Stimulated activated CD8-positive, alpha-beta memory T cell treated with anti-CD3 and anti-CD28 coated beads, Interleukin-12 subunit alpha, Interleukin-12 subunit beta, amount 100 ng/mL, for 4 hours (primary cell): ENCODE measurements at regions not wholly inside any gene's neighbourhood (a gene's known extent, or its start where the extent isn't known, plus 50 kb on each side); places are given as distances from the start of the nearest gene placed in this dataset.

Experiments used
- DNase-seq: peaks from one replicate; pipeline ENCODE4 v3.0.0-alpha.2; 2020; ENCODE audit warnings: low read depth

DNA sequence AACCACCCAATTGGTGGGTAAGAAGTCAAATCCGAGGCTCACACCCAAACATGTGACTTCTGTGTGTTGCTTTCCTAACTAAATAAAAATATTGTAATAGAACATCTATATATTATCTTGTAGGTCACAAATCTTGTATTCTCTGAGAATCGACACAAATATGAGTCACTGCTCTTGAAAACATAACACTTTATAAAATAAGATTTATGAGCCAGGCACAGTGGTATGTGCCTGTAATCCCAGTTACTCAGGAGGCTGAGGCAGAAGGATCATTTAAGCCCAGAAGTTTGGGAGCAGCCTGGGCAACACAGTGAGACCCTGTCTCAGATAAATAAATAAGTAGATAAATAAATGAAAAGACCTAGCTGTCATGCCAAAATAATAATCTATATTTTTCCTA is 624.1 kb downstream of the ANXA1 start:
- DNase-seq: no peak

DNA sequence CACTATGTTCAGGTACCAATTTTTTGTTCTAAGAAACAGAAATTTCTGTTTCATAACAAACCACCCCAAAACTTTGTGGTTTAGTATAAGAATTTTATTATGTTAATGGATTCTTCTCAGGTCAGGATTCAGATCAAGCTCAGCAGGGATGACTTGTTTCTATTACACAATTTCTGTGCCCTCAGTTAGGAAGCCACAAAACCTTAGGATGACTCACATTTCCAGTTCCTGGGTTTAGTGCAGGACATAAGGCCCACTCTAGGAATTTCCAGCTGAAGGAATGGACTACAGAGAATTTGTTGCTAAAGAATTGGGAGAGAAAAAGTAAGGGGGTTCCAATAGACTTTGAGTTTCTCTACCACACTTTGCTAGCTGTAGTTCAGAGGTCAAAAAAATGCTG is 629.3 kb downstream of the ANXA1 start:
- DNase-seq: no peak

DNA sequence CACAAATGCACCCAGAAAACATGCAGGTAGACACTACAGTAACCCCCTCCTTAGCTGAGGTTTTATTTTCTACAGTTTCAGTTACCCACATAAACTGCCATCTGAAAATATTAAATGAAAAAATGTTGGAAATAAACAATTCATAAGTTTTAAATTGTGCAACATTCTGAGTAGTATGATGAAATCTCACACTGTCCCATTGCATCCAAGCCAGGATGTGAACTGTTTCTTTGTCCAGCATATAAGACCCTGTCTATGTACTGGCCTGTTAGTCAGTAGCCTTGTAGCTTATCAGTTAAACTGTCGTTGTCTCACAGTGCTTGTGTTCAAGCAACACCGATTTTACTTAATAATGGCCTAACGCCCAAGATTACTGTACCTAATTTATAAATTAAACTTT is 630.5 kb downstream of the ANXA1 start:
- no peak for DNase-seq

DNA sequence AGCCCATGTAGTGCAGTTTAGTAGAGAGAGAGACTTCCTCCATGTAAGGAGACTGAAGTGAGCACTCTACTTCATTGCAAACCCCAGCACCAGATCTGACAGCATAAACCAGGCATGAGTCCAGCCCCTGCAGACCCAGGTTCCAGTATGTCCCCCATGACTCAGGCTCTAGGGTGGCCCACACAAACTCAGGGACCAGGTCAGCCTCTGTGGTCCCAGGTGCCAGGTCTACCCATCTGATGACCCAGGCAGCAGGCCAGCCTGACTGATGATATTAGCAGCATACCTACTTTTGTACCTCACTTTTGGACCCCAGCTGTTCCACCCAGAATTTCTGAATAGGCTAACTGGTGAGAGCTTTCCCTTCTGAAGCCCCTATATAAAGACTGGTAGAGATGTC is 647.8 kb downstream of the ANXA1 start:
- no peak for DNase-seq

DNA sequence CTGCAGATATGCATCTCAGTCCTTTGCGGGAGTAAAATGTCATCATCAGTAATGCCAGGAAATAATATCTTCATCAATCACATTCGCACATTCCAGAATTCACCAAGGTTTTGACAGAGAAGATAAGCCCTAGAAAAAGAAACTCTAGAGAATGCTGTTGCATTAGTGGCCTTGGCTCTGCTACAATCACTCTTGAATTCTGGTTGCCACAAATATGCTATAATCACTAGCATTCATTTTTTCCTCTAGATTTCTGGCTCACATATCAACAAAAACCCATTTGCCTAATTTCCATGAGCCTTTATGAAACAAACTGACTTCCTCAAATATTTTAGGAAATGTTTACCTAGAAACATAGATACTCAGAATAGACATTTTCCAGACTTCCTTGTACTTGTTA is 653.4 kb downstream of the ANXA1 start:
- DNase-seq: no peak

DNA sequence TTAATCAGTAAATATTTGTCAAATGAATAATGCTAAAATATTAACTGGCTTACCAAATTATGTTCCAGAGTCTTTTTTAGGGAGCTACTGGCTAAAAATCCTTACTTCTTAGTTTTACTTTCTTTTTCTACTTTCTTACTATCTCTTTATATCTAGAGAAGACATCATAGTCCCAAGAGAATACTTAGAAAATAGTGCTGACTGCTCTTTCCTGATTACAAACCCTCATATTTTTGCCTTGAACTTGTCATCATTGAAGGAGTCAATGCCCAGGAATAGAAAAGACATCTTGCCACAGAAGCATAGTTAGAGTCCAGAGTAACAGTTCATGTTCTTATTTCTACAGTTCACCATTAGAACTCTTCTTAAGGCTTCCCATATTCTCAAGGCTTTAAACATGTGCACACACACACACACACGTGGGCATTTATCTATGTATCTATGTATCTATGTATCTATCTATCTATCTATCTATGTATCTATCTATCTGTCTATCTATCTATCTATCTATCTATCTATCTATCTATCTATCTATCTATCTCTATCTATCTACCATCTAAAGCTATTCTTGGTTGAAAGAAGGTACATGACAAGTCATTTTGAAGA is 654.3 kb downstream of the ANXA1 start:
- no peak for DNase-seq

DNA sequence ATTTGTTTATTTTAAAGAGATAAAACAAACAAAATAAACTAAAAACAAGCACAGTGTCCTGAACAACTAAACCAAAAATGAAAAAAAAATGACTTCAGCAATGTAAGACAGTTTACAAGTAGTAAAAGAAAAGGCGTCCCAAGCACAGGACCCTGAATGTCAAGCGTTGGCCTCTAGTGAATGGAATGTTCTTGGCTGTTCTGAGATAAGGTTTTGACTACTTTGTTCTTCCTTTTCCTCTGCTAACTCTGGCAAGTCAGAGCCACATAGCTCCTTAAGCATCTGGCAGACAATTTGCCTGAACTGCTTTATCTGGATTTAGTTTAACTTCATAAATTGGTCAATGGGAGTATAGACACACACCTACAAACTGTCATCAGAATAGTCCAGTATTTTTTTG is 655.2 kb downstream of the ANXA1 start:
- no peak for DNase-seq

DNA sequence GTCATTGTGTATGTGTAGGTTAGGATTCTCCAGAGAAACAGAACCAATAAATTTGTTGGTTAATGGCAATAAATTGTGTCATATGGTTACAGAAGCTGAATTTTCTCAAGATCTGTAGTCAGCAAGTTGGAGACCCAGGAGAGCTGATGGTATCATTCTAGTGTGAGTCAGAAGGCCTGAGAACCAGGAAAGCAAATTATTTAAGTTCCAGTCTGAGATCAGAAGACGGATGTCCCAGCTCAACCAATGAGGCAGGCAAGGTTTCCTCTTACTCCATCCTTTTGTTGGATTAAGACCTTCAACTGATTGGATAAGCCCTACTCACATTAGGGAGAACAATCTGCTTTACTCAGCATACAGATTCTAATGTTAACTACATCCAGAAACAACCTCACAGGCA is 656.3 kb downstream of the ANXA1 start:
- no peak for DNase-seq

DNA sequence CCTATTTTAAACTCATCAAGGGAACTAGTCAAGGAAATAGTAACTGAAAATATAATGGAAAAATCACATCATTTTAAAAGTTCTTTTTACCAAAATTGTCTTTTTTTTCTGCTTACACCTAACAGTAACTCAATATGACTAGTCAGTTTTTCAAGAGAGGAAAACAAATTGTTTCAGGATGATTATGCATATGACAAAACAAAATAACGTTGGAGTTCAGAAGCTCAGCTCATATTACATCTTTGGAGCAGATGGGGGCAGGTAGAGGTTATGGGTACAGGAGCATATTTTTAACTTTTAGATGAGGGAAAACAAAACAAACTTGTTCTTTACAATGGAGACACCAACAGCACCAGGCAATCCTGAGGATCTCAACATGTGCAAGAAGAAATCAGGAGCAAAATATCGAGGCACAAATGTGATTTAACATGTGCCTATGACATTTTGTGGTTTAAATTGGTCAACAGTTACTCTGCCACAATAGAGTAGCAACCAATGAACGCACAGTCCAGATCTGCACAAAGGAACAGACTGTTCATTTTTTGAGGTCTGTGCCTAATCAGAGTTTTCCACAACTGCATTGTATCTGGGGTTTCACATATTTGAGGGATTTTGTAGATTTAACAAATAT is 659.0 kb downstream of the ANXA1 start:
- DNase-seq: no peak

DNA sequence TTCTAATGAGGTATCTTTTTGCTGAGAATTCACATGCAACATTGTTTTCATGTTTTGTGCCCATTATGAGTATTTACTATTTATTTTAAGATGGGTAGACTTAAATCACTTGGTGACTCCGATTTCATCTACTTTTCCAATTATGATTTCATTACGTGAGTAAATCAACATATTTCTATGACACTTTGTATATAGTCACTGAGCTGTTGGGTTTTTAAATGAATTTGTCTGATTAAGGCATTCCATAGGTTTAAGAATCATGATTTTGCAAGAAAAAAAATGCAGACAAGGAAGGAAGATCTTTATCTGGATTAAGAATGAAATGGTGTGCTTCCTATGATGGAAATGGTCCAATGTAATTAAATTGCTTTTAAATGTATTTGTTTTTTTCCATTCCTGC is 661.9 kb downstream of the ANXA1 start:
- no peak for DNase-seq

DNA sequence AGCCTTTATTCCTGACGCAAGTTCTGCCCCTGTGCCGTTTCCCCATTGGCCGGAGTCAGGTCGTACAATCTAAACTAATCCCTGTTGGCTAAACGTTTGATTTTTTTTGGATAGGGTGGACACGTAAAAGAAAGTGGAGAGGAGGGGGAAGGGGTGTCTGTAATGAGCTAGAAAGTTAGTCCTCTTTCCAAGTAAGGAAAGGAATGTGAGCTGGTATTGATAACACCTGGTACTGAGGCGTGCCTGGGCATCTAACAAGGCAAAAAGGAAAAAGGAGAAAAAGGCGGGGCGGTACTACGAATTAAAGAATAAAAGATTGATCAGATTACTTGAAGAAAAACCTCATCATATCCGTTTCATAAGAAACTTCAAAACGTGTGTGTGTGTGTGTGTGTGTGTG is 665.2 kb downstream of the ANXA1 start:
- no peak for DNase-seq

DNA sequence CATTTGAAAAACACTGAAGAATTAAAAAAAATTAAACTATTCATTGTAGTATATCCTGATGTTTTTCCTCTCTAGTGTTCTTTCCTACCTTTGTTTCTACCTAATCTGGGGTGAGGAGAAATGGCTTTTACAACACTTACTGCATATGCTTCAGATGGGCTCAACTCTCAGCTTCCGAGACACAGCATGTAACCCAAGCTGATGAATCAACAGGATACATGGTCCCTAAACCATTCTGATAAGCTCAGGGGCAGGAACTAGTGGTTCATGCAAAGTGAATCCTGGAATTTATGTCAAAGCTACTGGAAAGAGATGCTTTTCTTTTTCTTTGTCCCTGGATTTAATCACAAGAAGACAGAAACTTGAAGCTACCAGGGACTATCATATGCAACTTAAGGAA is 672.5 kb upstream of the RORB start:
- DNase-seq: no peak

DNA sequence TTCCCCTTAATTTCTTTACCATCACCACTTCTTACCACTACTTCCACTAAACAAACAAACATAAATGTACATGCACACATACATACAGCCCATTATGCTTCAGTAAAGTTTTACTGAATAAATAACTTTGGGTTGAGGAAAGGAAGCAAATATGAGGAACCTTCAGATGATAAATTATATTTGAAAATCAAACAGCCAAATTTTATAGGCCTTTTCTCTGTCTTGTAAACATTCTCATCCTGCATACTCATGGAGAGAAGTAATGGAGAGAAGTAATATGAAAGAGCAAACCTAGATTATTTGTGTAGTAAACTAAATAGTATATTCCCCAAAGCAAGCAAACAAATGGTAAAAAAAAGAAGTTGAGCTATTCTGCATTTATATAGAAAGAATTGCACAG is 658.3 kb upstream of the RORB start:
- DNase-seq: no peak

DNA sequence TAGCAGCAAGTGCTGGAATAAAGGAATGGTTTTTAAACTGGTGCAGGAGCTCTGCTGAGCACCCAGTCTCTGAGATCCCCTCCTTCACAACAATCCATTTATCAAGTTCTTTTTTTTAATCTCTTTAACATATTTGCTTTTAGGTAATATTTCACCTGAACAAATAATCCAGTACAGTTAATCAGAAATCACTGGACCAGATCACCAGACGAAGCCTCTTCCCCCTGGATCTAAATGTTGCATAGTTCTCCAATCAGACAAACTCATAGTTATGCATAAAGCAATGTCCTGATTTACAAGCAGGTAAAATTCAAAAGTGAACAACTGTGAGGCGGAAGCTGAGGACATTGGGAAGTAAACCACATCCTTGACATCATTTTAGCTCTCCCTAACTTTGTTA is 657.7 kb upstream of the RORB start:
- DNase-seq: no peak

DNA sequence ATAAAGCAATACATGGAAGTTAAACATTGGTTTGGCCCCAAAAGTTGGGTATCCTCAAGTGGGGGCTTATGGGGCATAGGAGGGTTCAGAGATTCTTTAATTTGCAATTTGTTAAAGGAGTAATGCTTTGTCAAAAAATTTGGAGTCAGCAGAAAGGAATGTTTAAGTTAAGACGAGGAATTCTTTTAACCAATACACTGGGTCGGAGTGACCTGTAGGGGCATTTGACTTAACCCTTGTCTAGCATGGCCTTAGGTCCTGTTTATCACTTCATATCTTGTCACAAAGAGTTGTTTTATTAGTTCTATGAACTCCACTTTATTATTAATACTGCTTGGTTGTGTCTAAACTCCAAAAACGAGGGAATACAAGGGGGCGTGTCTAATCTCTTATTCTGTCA is 656.1 kb upstream of the RORB start:
- DNase-seq: no peak

DNA sequence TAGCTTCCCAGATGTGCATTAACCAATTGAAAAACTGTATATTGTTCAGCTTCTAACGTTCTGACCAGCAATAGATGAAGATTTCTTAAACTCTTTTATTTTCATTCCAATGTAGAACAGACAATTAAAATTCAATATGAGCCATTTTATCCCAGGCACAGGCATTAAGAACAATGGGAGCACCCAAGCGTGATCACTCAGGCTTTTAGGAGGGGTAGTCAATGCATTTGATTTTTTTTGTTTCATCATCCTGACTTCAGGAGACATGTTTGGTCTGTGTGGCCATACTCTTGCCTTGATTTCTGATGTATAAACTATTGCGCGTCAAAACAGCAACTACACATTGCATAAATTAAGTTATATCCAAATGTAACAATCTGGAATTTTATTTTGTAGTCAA is 653.0 kb upstream of the RORB start:
- no peak for DNase-seq

DNA sequence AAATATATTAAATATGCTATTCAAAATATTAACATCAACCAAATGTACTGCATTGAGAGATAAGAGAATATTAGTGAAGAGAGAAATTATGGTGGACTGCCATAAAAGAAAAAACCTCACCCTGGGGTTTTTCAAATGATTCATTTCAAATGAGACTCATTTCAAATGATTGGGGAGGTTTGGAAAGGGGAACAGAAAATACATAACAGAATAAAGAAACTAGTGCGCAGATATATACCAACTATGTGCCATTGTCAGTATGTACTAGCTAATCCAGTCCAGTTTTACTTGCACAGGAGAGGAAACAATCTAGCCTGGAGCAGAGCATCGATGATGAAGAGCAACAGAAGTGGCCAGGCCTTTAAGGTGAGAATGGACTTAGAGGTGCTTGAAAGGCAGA is 651.6 kb upstream of the RORB start:
- no peak for DNase-seq

DNA sequence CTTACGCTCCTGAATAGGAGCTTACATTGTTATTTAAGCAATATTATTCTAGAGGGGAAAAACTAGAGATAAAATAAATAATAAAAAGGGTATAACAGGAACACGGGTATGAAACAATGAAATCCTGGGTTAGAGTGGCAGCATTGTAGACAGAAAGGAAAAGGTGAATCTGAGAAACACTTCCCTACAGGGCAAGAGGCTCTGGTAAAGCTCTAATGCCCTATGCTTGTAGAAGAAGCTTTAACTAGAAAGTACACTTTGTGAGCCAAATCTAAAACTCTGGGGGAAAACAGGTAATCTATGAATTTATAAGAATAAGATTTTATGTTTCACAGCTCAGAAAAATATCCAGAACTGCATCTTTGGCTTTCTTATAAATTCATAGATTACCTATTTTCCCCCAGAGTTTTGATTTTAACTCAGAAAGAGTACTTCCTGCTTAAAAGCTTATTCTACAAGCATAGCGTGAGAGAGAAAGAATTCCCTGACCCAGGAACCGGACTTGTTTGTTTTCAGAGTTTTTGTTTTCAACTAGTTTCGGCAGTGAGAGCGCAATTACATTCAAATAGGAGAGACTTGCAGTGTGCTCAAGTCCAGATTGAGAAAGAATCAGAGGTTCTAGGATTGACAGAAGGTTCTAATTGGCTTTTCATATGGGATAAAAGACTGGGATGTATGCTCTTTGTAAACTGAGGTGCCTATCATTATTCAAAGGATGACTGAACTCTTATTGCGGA is 651.0 kb upstream of the RORB start:
- DNase-seq: no peak

DNA sequence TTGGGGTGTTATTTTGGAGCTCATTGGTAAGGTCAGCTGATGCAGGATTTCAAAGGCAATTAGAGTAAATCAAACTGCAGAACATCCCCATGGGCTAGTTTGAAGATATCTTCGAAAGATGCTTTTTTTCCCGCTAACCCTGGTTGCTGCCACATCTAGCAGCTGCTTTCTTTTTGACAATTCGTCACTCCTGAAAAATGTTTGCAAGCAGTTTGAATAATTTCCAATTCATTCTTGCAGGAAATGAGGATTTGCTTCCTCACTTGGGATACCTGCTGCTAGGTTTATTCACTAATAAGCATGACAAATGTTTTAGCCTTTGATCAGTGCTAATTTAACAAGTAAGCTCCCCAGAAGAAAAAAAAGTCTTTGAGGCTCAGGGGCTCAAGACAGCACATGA is 649.6 kb upstream of the RORB start:
- no peak for DNase-seq

DNA sequence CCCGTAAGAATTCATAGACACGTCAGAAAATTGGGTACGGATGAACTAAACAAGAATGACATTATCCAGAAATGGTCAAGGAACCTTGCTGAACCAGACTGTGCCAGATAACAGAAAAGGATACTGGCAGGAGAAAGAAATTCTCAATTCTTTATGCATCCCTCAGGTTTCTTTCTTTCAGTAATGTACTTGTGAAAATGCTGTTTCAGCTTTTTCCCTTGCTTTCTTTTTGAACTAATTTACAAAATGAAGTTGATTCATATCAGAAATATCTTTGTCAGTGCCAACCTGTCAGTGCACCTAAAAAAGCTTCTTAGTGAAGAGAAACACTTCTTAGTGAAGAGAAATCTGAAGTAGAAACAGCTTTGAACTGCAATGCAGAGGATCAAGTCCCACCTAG is 643.6 kb upstream of the RORB start:
- no peak for DNase-seq

DNA sequence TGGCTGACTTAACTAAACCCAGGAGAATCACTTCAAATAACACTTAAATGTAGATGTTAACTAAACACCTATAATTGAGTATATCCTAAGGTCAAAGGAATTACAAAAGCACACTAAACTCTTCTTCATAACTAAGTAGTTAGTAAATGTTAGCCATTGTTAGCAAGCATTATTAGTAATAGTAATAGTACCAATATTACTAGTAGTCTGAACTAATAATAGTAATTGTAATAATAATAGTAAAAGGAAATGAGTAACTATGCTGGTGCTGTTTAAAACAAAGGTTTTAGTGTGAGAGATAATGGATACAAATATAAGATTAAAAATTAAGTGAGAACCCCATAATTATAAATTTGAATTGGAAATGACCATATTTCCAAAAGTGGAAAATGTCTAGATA is 641.9 kb upstream of the RORB start:
- no peak for DNase-seq

DNA sequence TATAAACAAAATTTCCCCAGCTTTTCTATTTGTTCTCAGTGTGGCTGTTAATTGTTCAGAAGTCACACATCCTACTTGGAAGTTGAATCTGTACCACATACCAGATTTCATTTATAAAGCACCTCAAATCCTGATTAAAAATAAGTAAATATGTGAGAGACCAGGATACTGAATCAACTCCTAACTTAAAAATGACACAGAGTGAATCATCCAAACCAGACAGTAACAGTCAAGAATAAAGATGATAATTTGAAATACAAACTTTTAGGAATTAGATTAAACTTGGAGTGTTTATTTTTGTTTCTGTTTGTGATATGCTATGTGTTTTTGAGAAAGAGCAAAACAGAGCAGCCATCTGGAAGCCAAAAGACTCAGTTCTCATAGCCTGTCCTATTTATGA is 633.2 kb upstream of the RORB start:
- DNase-seq: no peak

DNA sequence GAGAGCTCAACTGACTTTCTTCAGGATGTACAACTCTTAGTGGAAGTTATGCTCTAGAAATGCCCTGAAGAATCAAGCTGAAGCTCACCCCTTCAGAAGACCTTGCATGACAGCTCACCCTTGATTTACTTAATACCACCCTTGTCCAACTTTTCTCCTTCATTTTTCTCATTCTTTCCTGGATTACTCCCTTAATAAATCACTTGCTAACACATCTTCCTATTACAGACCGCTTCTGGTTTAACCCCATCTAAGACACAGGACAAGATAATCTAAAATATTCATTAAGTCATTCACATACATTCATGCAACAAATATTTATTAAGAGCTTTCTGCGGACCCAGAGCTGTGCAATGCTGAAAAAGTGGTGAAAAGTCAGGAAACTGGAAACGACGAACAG is 630.7 kb upstream of the RORB start:
- DNase-seq: no peak

DNA sequence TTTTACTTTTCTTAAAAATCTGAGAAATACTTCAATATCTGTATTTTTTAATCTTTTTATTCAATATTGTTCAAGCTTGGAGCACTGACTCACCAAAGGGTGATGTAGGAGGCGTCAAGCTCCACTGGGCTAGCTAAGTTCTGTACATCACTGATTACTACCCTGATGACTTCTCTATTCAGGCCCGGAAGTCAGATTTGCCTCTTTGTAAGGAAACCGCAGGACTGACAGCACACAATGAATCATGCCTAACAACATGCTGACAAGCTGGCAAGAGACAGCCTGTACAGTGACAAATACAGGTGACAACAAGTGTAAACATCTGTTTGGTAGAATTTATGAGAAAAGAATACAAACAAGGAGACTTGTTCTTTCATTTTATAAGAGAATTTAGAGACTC is 627.9 kb upstream of the RORB start:
- peak; percentile 2 for DNase-seq
